ENCODE measurements at regions not wholly inside any gene's neighbourhood (a gene's known extent, or its start where the extent isn't known, plus 50 kb on each side); places are given as distances from the start of the nearest gene placed in this dataset.
A peak's percentile ranks its signal among the peaks of the same experiment; 100 is the strongest.

- DNase-seq = no peak
Measured at GRCh38 chr10:78750418-78750817, 318.3 kb upstream of the ZMIZ1 start.

GRCh38 chr10:78751716-78752115 lies 317.1 kb upstream of the ZMIZ1 start:
- no peak for DNase-seq

GRCh38 chr10:78752221-78752620 lies 316.5 kb upstream of the ZMIZ1 start:
- no peak for DNase-seq

GRCh38 chr10:78752708-78753107 lies 316.1 kb upstream of the ZMIZ1 start:
- DNase-seq = no peak

DNA sequence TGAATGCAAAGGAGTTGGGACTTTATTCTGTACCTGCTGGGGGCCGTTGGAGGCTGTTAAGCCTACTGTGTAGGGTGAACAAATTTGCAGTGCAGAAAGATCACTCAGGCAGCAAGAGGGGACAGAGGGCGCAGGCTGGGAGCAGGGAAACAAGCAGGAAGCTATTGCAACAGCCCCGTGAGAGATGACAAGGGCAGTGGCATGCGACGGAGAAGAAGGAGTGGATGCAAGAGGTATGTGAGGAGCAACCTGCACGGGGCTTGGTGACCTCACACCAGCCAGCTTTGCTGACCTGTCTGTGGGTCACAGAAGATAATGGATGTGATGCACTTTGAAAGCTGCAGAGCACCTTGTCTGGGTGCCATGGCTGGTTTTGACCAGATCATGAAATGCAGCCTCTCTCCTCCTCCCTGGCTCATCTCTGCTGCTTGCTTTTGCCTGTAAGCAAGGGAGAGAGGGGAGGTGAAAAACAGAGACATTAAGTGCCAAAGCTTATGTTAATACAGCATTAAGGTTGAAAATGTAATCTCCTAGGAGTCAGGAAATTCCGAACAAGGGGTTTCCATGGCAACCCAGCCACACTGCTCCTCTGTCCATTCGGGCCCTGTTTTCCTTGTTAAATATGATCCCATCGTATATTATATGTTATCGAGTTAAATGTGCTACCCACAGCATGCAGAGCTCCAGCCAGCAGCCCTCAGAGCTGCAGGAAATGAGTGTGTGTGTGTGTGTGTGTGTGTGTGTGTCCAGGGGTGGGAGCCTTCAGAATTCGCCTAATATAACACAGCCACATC lies 314.3 kb upstream of the ZMIZ1 start:
- no peak for DNase-seq

- no peak for DNase-seq
Measured at GRCh38 chr10:78755063-78755701, 313.6 kb upstream of the ZMIZ1 start.

DNA sequence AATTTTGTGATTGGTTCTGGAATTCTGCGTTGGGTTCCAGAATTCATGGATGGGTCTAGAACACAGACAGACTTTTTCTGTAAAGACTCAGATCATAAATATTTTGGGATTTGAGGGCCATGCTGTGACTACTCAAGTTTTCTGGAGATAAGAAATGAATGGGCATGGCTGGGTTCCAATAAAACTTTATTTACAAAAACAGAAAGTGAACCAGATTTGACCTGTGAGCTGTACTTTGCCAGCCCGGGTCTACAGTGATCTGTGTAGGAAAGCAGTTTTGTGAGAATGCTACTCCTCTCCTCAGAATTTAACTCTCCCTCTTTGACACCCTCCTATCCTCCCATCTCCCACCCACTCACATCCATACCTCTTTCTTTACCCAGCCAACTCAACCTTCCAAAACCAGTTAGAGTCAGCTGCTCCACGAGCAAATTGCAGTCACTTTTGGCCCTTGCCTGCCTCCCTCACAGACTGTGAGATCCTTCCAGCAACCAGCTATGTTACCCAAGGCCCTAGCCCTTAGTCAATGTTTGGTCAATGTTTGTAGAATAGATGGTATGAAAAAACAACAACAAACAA lies 312.8 kb upstream of the ZMIZ1 start:
- no peak for DNase-seq

DNA sequence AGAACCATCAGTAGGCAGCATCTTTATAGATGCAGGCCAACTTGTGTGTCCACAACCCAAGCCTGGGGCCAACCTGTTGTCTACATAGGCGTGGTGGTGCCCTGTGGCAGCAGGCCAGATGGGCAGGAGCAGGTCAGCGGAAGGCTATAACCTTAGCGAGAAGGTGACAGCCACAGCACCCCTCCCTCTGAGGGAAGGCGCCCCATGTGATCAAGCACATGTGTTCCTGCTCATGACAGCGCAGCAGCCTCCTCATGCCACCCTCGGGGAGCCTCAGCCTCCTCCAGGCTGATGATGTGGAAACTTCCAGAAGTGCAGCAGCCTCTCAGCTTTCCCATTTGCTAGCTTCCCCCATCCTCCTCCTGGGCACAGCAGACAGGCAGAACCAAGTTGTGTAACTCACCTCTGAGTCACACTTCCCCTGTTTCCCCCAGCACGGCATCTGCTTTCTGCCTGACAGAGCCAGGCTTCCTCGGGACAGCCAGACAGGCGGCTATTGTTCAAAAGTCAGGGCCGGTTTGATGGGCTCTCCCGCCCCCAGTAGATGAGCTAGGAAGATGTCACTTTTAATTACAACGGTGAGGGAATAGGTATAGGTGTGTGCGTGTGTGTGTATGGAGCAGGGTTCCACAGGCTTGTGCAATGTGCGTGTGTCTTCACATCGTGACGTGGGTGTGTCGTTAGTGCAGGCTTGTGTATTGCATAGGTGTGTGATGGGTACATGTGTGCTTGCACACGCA lies 312.0 kb upstream of the ZMIZ1 start:
- DNase-seq = no peak

DNA sequence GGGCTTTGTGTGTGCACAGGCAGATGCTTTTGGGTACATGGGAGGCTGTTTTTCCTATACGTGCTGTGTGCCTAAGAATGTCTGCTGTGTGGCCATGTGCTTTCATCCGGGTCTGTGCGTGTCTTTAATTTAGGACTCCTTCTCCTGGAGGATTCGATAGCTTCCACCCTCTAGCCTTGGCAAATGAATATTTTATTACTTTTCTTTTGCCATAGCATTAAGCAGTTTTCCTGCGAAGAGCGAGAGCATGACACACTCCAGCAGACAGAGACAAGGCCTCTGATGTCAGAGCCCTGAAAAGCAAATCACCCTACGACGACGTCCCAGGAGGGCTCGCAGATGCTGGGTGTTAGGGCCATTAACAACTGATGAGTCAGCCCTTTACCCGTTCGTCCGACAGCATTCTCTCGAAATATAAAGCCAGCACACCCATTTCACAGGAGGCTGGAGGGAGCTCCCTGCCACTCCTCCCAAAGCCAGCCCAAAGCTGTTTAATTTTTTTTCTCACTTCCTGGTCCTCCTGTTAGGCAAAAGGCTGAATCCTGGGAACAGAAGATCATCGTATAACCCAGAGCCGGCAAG lies 311.3 kb upstream of the ZMIZ1 start:
- DNase-seq = no peak

DNA sequence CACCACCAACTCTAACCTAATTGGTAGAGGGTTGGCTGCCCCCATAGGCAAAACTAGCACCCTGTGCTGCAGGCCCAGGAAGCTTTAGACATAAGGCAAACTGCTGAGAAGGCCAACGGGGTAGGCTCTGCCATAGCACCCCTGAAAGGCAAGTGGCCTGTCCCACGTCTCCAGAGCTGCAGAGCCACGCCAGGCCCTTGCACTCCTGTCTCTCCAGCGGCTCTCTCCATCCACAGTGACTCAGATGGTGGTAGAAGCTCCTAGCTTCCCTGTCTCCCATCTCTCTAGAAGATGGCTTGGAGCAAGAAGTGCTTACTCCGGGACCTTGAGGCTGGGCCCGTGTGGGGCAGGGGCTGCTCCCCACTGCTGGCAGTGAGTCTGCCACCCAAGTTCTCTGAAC lies 310.6 kb upstream of the ZMIZ1 start:
- no peak for DNase-seq

- DNase-seq = peak in 1 of 6 experiments; percentile 4
Measured at GRCh38 chr10:78759456-78760120, 309.2 kb upstream of the ZMIZ1 start.

- no peak for DNase-seq
Measured at GRCh38 chr10:78760463-78761310, 308.1 kb upstream of the ZMIZ1 start.

DNA sequence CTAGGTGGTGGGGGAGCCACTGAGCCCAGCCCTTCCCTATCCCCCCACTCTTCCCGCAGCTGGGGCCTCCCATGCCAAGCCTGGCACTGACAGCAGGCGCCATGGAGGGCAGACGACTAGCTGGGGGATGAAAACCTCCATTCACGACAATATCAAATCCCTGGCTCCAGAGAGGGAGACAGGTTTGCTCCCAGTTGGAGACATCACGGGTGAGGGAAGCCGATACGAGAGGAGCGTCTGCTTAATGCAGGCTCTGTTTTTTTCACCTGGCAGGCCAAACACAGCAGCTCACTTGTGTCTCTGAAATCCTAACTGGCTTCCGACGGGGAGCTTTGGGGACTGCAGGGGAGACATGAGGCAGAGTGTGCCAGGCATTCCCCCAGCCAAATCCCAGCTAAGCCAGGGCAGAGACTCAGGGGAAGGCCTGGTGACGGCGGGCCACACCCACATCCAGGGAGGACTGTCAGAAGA lies 307.4 kb upstream of the ZMIZ1 start:
- DNase-seq = no peak

GRCh38 chr10:78762086-78762630 lies 306.6 kb upstream of the ZMIZ1 start:
- no peak for DNase-seq

- DNase-seq = no peak
Measured at GRCh38 chr10:78763234-78763633, 305.5 kb upstream of the ZMIZ1 start.

DNA sequence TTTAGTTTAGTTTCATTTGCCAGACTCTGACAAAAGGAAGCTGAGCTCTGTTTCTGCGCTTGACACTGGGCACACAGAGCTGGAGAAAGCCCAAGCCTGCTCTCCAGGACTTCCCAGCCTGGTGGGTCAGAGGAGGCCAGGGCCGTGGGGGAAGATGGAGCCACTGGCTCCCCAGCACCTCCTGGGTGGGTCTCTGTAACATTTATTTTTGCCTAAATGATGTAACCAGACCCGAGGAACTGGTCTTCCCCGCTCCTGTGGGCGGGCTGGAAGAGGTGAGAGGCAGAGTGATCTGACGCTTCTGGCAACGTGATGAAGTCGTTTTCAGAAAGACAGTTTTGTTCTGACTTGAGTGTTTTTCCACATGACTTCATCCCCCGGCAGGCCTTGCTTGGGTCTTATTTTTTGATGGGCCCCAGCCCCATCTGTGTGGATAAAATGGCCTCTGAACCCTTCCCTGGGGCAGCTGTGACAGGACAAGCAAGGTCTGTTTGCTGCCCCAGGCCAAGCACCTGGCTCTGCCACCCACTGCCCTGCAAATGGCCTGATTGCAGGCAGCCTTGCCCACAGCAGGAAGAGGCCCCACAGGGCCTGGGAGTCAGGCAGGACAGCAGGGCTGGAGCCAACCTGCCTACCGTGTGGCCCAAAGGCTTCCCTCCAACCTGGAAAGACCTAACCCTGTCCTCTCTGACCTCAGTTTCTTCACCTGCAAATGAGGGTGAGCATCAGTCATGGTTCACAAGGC lies 304.9 kb upstream of the ZMIZ1 start:
- no peak for DNase-seq

- DNase-seq = no peak
Measured at GRCh38 chr10:78764436-78764835, 304.3 kb upstream of the ZMIZ1 start.

GRCh38 chr10:78764846-78765430 lies 303.8 kb upstream of the ZMIZ1 start:
- no peak for DNase-seq

- DNase-seq = no peak
Measured at GRCh38 chr10:78765726-78766335, 302.9 kb upstream of the ZMIZ1 start.

DNA sequence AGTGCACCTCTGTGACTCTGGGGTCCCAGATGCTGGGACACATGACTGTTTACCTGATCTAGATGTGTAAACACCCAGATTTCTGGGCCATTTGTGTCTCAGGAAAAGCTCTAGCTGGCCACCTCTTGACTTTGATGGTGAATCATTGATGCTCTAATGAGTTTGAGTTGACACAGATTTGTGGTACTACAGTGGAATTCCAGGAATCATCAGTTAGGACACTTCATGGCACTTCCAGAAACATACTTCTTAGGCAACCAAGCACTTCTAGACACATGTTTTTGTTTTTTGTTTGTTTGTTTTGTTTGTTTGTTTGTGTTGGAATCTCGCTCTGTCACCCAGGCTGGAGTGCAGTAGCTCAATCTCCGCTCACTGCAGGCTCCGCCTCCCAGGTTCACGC lies 302.2 kb upstream of the ZMIZ1 start:
- no peak for DNase-seq
